Mucosa of descending colon (tissue), 3 donors: ENCODE measurements at regions not wholly inside any gene's neighbourhood (a gene's known extent, or its start where the extent isn't known, plus 50 kb on each side); places are given as distances from the start of the nearest gene placed in this dataset.

Experiments used
- ATAC-seq: fragments of 200-7000 bp; cut with Tn5 transposase; one replicate; pipeline ENCODE4 v1.9.1; 2020; ENCODE audit warnings: mild to moderate bottlenecking, moderate library complexity
- DNase-seq, 3 donors: peaks; one replicate each; pipeline ENCODE4 v3.0.0-alpha.2; 2020
- H3K36me3 ChIP-seq: fragments of 200-600 bp; one replicate; pipeline ENCODE4 v1.8.0; 2021; ENCODE audit warnings: low read depth, mild to moderate bottlenecking
- H3K4me1 ChIP-seq: fragments of 200-600 bp; one replicate; pipeline ENCODE4 v1.8.0; 2021; ENCODE audit warnings: low read depth, mild to moderate bottlenecking
- H3K4me3 ChIP-seq: fragments of 200-600 bp; one replicate; pipeline ENCODE4 v1.8.0; 2021; ENCODE audit warnings: mild to moderate bottlenecking
- H3K9me3 ChIP-seq: fragments of 200-600 bp; one replicate; pipeline ENCODE4 v1.8.0; 2021; ENCODE audit warnings: mild to moderate bottlenecking
- intact Hi-C, 2 donors: fragments of 100-400 bp; cut with DNase I in 1 of 2; cut with micrococcal nuclease in 1 of 2; formaldehyde crosslinking; loops; one replicate each; pipeline versions ENCODE4 v1.11.0 to v1.11.1; 2022; cut with DNase I, micrococcal nuclease
- TF ChIP-seq, protein P1 (sequence below): fragments of 200-600 bp; IDR thresholded peaks from one replicate; pipeline ENCODE4 v1.8.0; 2022; ENCODE audit warnings: antibody characterized with exemption, mild to moderate bottlenecking
- donor health status: DM: no; HTN: no; CAD: no; lungs with moderate emphysema.
- donor health status: DM: no; HTN: no; CAD: no.
- donor health status: DM: no; HTN: yes; CAD: no.

DNA sequence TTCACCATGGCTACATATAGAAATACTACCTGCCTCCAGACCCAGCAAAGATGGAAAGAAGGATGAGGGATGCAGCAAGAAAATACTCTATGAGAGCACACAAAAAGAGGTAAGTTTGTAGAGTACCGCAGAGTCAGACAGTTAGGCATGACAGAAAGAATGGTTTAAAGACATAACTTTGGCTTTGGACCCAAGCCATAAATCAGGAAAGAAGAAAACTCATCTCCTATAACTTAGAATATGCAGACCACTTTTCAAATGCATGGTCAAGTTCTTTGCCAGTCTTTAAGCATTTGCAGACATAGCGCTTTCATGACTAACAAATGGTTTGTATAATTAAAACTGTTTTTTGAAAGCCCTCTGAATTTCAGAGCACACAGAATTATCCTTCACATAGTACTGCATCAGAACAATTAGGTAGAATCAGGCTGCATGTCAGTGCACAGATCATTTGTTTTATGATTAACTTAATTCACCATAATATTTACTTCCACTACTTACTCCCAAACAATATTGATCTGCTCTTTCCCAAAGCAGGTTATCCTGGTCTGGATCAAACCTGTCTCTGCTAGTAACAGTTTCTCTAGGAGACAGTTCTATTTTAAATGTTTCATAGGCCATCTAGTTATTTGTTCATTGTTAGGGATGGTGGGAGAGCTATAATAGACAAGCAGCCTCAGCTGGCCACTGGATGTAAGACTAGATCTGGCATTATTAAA lies 280.7 kb upstream of the NR5A2 start:
- H3K4me1 ChIP-seq, result no peaks in the 10 kb centered on the region
- DNase-seq (no peak), ATAC-seq (no peak)
- no peaks in the 10 kb centered on the region for H3K36me3 ChIP-seq
- H3K4me3 ChIP-seq, result no peak overlapping the region
- intact Hi-C loops, result no loop called here
- no peaks in the 10 kb centered on the region for H3K9me3 ChIP-seq
- TF ChIP-seq, protein P1, sequence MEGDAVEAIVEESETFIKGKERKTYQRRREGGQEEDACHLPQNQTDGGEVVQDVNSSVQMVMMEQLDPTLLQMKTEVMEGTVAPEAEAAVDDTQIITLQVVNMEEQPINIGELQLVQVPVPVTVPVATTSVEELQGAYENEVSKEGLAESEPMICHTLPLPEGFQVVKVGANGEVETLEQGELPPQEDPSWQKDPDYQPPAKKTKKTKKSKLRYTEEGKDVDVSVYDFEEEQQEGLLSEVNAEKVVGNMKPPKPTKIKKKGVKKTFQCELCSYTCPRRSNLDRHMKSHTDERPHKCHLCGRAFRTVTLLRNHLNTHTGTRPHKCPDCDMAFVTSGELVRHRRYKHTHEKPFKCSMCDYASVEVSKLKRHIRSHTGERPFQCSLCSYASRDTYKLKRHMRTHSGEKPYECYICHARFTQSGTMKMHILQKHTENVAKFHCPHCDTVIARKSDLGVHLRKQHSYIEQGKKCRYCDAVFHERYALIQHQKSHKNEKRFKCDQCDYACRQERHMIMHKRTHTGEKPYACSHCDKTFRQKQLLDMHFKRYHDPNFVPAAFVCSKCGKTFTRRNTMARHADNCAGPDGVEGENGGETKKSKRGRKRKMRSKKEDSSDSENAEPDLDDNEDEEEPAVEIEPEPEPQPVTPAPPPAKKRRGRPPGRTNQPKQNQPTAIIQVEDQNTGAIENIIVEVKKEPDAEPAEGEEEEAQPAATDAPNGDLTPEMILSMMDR, result no peak

DNA sequence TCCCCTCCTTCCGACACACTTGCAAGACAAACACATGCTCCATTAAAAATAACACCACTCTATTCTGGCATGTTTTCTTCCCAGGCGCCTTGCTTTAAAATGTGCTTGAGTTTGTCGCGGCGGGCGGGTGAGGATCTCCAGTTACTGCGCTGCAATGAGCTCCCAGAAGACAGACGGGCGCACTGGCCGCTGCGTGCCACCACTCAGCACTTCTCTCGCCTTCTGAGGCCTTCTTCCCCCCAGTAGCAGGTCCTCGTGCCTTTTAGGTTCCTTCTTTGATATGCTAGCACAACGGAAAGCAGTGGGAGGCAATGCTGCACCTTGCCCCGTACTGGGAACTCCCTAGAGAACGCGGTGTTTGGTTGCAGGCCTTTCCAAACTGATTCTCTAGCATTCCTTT lies 279.5 kb upstream of the NR5A2 start:
- H3K9me3 ChIP-seq, result no peaks in the 10 kb centered on the region
- no peak for DNase-seq
- intact Hi-C loops, result no loop called here
- no peaks in the 10 kb centered on the region for H3K36me3 ChIP-seq
- TF ChIP-seq, protein P1, result no peak
- no peak for ATAC-seq
- H3K4me3 ChIP-seq, result no peak overlapping the region
- H3K4me1 ChIP-seq, result no peaks in the 10 kb centered on the region

DNA sequence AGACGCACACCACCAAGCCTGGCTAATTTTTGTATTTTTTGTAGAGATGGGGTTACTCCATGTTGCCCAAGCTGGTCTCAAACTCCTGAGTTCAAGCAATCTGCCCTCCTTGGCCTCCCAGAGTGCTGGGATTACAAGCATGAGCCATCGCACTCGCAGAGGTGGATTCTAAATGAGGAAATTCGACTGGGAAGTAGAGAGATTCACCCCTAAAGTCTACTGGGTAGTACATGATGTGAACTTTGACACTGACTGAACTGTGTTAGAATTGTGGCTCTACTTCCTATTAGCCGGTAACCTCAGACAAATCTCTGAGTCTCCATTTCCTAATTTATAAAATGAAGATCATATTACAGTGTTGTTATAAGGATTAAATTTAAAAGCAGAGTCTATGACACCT lies 276.0 kb upstream of the NR5A2 start:
- Histone ChIP-seq H3K36me3 (no peaks in the 10 kb centered on the region), H3K9me3 (no peaks in the 10 kb centered on the region), H3K4me3 (no peak overlapping the region), H3K4me1 (no peaks in the 10 kb centered on the region)
- intact Hi-C loops, result no loop called here
- TF ChIP-seq, protein P1, result no peak
- DNase-seq (no peak), ATAC-seq (no peak)

DNA sequence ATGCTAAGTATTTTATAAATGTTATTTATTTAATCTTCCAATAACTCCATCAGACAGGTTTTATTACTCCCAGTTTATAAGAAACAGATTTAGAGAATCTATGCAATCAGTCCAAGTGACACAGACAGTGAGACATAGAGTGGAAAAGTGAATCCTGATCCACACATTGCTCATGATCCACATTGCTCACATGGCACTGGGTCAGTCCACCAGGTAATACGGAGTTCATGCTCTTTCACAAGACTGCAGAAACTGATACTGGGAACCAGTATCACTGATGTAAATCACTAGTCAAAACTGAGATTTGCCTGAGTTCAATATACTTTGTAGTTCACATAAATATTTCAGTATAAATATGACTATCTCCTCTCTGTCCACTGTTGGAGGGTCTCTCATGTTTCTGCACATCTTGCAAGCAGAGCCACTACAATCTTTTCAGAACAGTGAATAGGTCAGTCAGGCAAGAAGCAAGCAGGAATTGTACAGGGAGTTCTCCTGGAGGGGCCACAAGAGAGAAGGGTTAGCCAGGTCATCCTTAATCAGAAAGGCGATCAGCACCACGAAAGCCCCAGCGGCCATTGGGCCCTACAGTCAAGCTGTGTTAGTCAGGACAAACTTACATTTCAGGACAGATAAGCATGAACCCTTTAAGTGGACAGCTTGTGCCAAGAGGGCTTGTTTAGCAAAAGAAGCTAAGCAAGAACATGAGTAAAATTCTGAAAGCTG lies 275.4 kb upstream of the NR5A2 start:
- no peaks in the 10 kb centered on the region for H3K9me3 ChIP-seq
- no peak overlapping the region for H3K4me3 ChIP-seq
- ATAC-seq (no peak), DNase-seq (no peak)
- intact Hi-C loops, result no loop called here
- TF ChIP-seq, protein P1, result no peak
- H3K4me1 ChIP-seq, result no peaks in the 10 kb centered on the region
- no peaks in the 10 kb centered on the region for H3K36me3 ChIP-seq

DNA sequence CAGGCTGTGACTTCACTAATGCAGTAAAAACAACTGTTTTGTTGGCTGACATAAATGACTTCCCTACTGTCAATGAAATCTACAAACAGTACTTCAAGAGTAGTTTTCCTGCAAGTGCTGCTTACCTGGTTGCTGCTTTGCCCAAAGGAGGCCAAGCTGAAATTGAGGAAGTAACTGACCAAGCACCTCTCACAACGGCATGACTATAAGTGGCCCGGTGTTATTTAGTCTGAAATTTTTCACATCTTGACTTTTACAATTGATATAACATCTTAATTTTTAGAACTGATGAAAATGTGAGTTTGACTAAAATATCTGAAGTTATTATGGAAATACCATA lies 274.9 kb upstream of the NR5A2 start:
- Histone ChIP-seq H3K36me3 (no peaks in the 10 kb centered on the region), H3K9me3 (no peaks in the 10 kb centered on the region), H3K4me3 (no peak overlapping the region), H3K4me1 (no peaks in the 10 kb centered on the region)
- no peak for ATAC-seq
- no peak for DNase-seq
- TF ChIP-seq, protein P1, result no peak
- intact Hi-C loops, result no loop called here
